ENCODE measurements at regions not wholly inside any gene's neighbourhood (a gene's known extent, or its start where the extent isn't known, plus 50 kb on each side); places are given as distances from the start of the nearest gene placed in this dataset.

- TF ChIP-seq CTCF (IDR thresholded peaks at IDR 0.05; ENCODE audit: control extremely low read depth in 1 of 3, insufficient read depth in 1 of 3, low read depth in 1 of 3, low read length in 3 of 3): no peak
- TF ChIP-seq SP1 (IDR thresholded peaks at IDR 0.05; ENCODE audit: low read depth, low read length): no peak
- TF ChIP-seq EP300 (IDR thresholded peaks at IDR 0.05; ENCODE audit: borderline replicate concordance in 1 of 2, low read depth in 2 of 2, low read length in 2 of 2): no peak
- no peak for TF ChIP-seq FOSL1 (IDR thresholded peaks at IDR 0.05; ENCODE audit: insufficient read depth, low read depth, low read length)
- no peak for TF ChIP-seq EZH2 (IDR thresholded peaks at IDR 0.05; ENCODE audit: low read depth, low read length, severe bottlenecking)
- no peak for TF ChIP-seq YY1 (IDR thresholded peaks at IDR 0.05; ENCODE audit: low read depth, low read length)
Observed at GRCh38 chr17:68182940-68183551, 64.8 kb upstream of the AMZ2 start.

All from H1 (cell line).